H9 (cell line): ENCODE measurements at regions not wholly inside any gene's neighbourhood (a gene's known extent, or its start where the extent isn't known, plus 50 kb on each side); places are given as distances from the start of the nearest gene placed in this dataset.

Experiments
- DNase-seq: peaks from one replicate; pipeline ENCODE4 v3.0.0-alpha.2; 2017
- H2AFZ ChIP-seq: one replicate; pipeline ENCODE4 v1.6.1; 2013; ENCODE audit warnings: mild to moderate bottlenecking, low read length, control low read depth, moderate library complexity
- H2AK5ac ChIP-seq: 2 replicates; pipeline ENCODE4 v1.6.1; 2013; ENCODE audit warnings: low read length, control low read depth, mixed read lengths; ENCODE audit not compliant: insufficient read length
- H2BK120ac ChIP-seq: one replicate; pipeline ENCODE4 v1.6.1; 2013; ENCODE audit warnings: low read depth, mild to moderate bottlenecking, low read length, control low read depth, inconsistent platforms; ENCODE audit not compliant: poor library complexity, severe bottlenecking
- H2BK12ac ChIP-seq: 2 replicates; pipeline ENCODE4 v1.6.1; 2013; ENCODE audit warnings: low read length, control low read depth, mixed read lengths, low read depth; ENCODE audit not compliant: insufficient read length
- H2BK15ac ChIP-seq: 2 replicates; pipeline ENCODE4 v1.6.1; 2013; ENCODE audit warnings: low read depth, low read length, control low read depth
- H2BK20ac ChIP-seq: one replicate; pipeline ENCODE4 v1.6.1; 2013; ENCODE audit warnings: low read depth, mild to moderate bottlenecking, low read length, control low read depth, inconsistent platforms; ENCODE audit not compliant: poor library complexity, severe bottlenecking
- H2BK5ac ChIP-seq: 2 replicates; pipeline ENCODE4 v1.6.1; 2013; ENCODE audit warnings: low read length, control low read depth, mixed read lengths; ENCODE audit not compliant: insufficient read length
- H3K14ac ChIP-seq: 2 replicates; pipeline ENCODE4 v1.6.1; 2013; ENCODE audit warnings: low read length, control low read depth; ENCODE audit not compliant: insufficient read depth
- H3K18ac ChIP-seq: 2 replicates; pipeline ENCODE4 v1.6.1; 2013; ENCODE audit warnings: low read depth, mild to moderate bottlenecking, mixed read lengths, low read length, control low read depth; ENCODE audit not compliant: insufficient read length
- H3K23ac ChIP-seq: 2 replicates; pipeline ENCODE4 v1.6.1; 2013; ENCODE audit warnings: low read length, control low read depth, mixed read lengths, low read depth; ENCODE audit not compliant: insufficient read length
- H3K23me2 ChIP-seq: 2 replicates; pipeline ENCODE4 v1.6.1; 2013; ENCODE audit warnings: low read depth, mild to moderate bottlenecking, mixed read lengths, low read length, control low read depth; ENCODE audit not compliant: insufficient read length, poor library complexity, severe bottlenecking
- H3K27ac ChIP-seq: 2 replicates; pipeline ENCODE4 v1.5.1; 2013; ENCODE audit warnings: low read length, control low read depth, mixed read lengths, low read depth; ENCODE audit not compliant: insufficient read length
- H3K27me3 ChIP-seq: 2 replicates; pipeline ENCODE4 v1.6.1; 2013; ENCODE audit warnings: low read length, control low read depth, inconsistent platforms; ENCODE audit not compliant: insufficient read depth
- H3K4ac ChIP-seq: 2 replicates; pipeline ENCODE4 v1.6.1; 2013; ENCODE audit warnings: low read depth, mild to moderate bottlenecking, control low read depth, inconsistent platforms, low read length, moderate library complexity
- H3K4me1 ChIP-seq: 2 replicates; pipeline ENCODE4 v1.6.1; 2013; ENCODE audit warnings: low read length, control low read depth, inconsistent platforms; ENCODE audit not compliant: insufficient read depth
- H3K4me2 ChIP-seq: 2 replicates; pipeline ENCODE4 v1.6.1; 2013; ENCODE audit warnings: low read length, control low read depth, mixed read lengths; ENCODE audit not compliant: insufficient read length, insufficient read depth
- H3K56ac ChIP-seq: 2 replicates; pipeline ENCODE4 v1.6.1; 2013; ENCODE audit warnings: low read depth, mild to moderate bottlenecking, mixed read lengths, low read length, control low read depth; ENCODE audit not compliant: insufficient read length
- H3K79me1 ChIP-seq: 2 replicates; pipeline ENCODE4 v1.6.1; 2013; ENCODE audit warnings: low read depth, mild to moderate bottlenecking, moderate library complexity, low read length, control low read depth, inconsistent platforms; ENCODE audit not compliant: insufficient read depth, poor library complexity, severe bottlenecking
- H3K79me2 ChIP-seq: 2 replicates; pipeline ENCODE4 v1.6.1; 2013; ENCODE audit warnings: low read length, control low read depth, inconsistent platforms; ENCODE audit not compliant: insufficient read depth
- H3K9ac ChIP-seq: 2 replicates; pipeline ENCODE4 v1.6.1; 2013; ENCODE audit warnings: low read length, control low read depth, mixed read lengths; ENCODE audit not compliant: insufficient read length; ENCODE audit errors: extremely low read depth
- H3K9me3 ChIP-seq: one replicate; pipeline ENCODE4 v1.6.1; 2013; ENCODE audit warnings: low read depth, low read length, inconsistent platforms; ENCODE audit not compliant: control insufficient read depth
- H3T11ph ChIP-seq: one replicate; pipeline ENCODE4 v1.6.1; 2013; ENCODE audit warnings: mild to moderate bottlenecking, low read length, control low read depth, inconsistent platforms
- H4K20me1 ChIP-seq: one replicate; pipeline ENCODE4 v1.6.1; 2013; ENCODE audit not compliant: control insufficient read depth, insufficient read length, insufficient read depth
- H4K5ac ChIP-seq: 2 replicates; pipeline ENCODE4 v1.6.1; 2013; ENCODE audit warnings: low read depth, mild to moderate bottlenecking, mixed read lengths, low read length, control low read depth; ENCODE audit not compliant: insufficient read length
- H4K8ac ChIP-seq: replicated peaks from 2 replicates; pipeline ENCODE4 v1.6.1; 2013; ENCODE audit warnings: low read length, control low read depth, mixed read lengths, low read depth; ENCODE audit not compliant: insufficient read length
- H4K91ac ChIP-seq: 2 replicates; pipeline ENCODE4 v1.6.1; 2013; ENCODE audit warnings: low read depth, mild to moderate bottlenecking, moderate library complexity, mixed read lengths, low read length, control low read depth; ENCODE audit not compliant: insufficient read length
- H3K27ac Mint-ChIP-seq, 3 experiments: 2 replicates in 2 of 3; 3 replicates in 1 of 3; pipeline ENCODE4 v1.8.0; 2020 to 2021; ENCODE audit warnings: mixed read lengths in 3 of 3, mild to moderate bottlenecking in 1 of 3, moderate library complexity in 1 of 3
- H3K27me3 Mint-ChIP-seq: 2 replicates; pipeline ENCODE4 v1.8.0; 2021; ENCODE audit warnings: low read depth, mild to moderate bottlenecking, moderate library complexity, mixed read lengths
- H3K36me3 Mint-ChIP-seq, 3 experiments: 2 replicates in 2 of 3; 3 replicates in 1 of 3; pipeline ENCODE4 v1.8.0; 2020 to 2021; ENCODE audit warnings: low read depth in 3 of 3, mixed read lengths in 3 of 3; ENCODE audit not compliant: insufficient read depth in 1 of 3
- H3K4me1 Mint-ChIP-seq, 2 experiments: 2 replicates each; pipeline ENCODE4 v1.8.0; 2020; ENCODE audit warnings: mixed read lengths in 2 of 2
- H3K4me3 Mint-ChIP-seq, 2 experiments: 2 replicates in 1 of 2; 3 replicates in 1 of 2; pipeline ENCODE4 v1.8.0; 2020 to 2021; ENCODE audit warnings: mild to moderate bottlenecking in 2 of 2, mixed read lengths in 2 of 2, moderate library complexity in 1 of 2
- H3K9me3 Mint-ChIP-seq, 2 experiments: 2 replicates in 1 of 2; 3 replicates in 1 of 2; pipeline ENCODE4 v1.8.0; 2020; ENCODE audit warnings: mild to moderate bottlenecking in 2 of 2, mixed read lengths in 2 of 2, moderate library complexity in 1 of 2
- CTCF ChIP-seq: fragments of 200-600 bp; sonication (generic); conservative IDR thresholded peaks from 3 replicates; pipeline ENCODE4 v1.8.0; 2021; ENCODE audit warnings: antibody characterized with exemption, mild to moderate bottlenecking
- WGBS: extraction: QIAGEN DNeasy Blood & Tissue Kit; methylation state at CpG from one replicate; pipeline ENCODE4 v1.1.7; 2013; ENCODE audit warnings: missing lambda C conversion rate, low lambda C conversion rate, mixed read lengths; ENCODE audit not compliant: insufficient read length; ENCODE audit errors: extremely low coverage; 5-methylcytosine and 5-hydroxymethylcytosine counted together

- no peaks in the 10 kb centered on the region for H3K27me3 Mint-ChIP-seq
- H3K79me2 ChIP-seq, result no peaks in the 10 kb centered on the region
- no peak overlapping the region for H2BK20ac ChIP-seq
- H3K4me1 Mint-ChIP-seq, result no peaks in the 10 kb centered on the region
- H2BK120ac ChIP-seq, result no peak overlapping the region
- H2BK12ac ChIP-seq, result no peak overlapping the region
- no peak overlapping the region for H4K5ac ChIP-seq
- H3K4me1 ChIP-seq, result no peaks in the 10 kb centered on the region
- H3K27ac Mint-ChIP-seq, result no peak overlapping the region
- H3T11ph ChIP-seq, result no peak overlapping the region
- no peak overlapping the region for H3K9ac ChIP-seq
- WGBS, result no CpG with 5 or more reads among the region's 3 CpGs
- H4K91ac ChIP-seq, result no peak overlapping the region
- DNase-seq, result no peak
- no peak overlapping the region for H2BK5ac ChIP-seq
- H3K79me1 ChIP-seq, result no peaks in the 10 kb centered on the region
- no peak overlapping the region for H3K4ac ChIP-seq
- H3K27me3 ChIP-seq, result no peaks in the 10 kb centered on the region
- H2BK15ac ChIP-seq, result no peak overlapping the region
- H4K20me1 ChIP-seq, result no peaks in the 10 kb centered on the region
- H3K23me2 ChIP-seq, result no peaks in the 10 kb centered on the region
- H3K56ac ChIP-seq, result no peak overlapping the region
- no peak overlapping the region for H3K14ac ChIP-seq
- no peak overlapping the region for H4K8ac ChIP-seq
- H2AFZ ChIP-seq, result no peak overlapping the region
- no peak overlapping the region for H3K4me2 ChIP-seq
- TF ChIP-seq CTCF, result no peak
- H3K4me3 Mint-ChIP-seq, result no peak overlapping the region
- no peaks in the 10 kb centered on the region for H3K9me3 Mint-ChIP-seq
- H3K23ac ChIP-seq, result no peak overlapping the region
- H2AK5ac ChIP-seq, result no peak overlapping the region
- no peaks in the 10 kb centered on the region for H3K36me3 Mint-ChIP-seq
- H3K27ac ChIP-seq, result no peak overlapping the region
- H3K18ac ChIP-seq, result no peak overlapping the region
- no peaks in the 10 kb centered on the region for H3K9me3 ChIP-seq
Measured at GRCh38 chr3:28922376-28922775, 358.5 kb upstream of the RBMS3 start.
